ENCODE measurements at regions not wholly inside any gene's neighbourhood (a gene's known extent, or its start where the extent isn't known, plus 50 kb on each side); places are given as distances from the start of the nearest gene placed in this dataset.

GRCh38 chr1:104726917-104727316 is 977.2 kb downstream of the AMY1C start:
- DNase-seq (ENCODE audit: low spot score) = no peak
- no peak for TF ChIP-seq CTCF (IDR thresholded peaks at IDR 0.05; ENCODE audit: extremely low read depth, insufficient read depth, missing control alignments)
- in situ Hi-C loops (cut with MboI; ENCODE audit: low pct_unique_long_range_greater_than_20kb, low sequenced_read_pairs, unreplicated experiment) = no loop called here

DNA sequence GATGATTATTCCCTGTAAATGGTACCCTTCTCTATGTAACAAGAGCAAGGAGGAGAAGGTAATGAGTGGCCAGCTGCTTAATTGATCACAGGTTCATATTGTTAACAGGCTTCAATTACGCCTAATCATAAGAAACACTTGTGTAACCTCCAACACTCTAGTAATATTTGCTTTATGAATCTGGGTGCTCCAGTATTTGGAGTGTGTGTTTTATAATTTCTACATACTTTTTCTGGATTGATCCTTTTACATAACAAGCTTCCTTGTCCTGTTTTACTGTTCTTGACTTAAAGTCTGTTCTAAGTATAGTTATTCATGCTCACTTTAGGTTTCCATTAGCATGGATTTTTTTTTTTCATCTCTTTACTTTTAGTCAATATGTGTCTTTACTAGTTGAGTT is 984.2 kb downstream of the AMY1C start:
- DNase-seq (ENCODE audit: low spot score) = no peak
- no peak for TF ChIP-seq CTCF (IDR thresholded peaks at IDR 0.05; ENCODE audit: extremely low read depth, insufficient read depth, missing control alignments)
- in situ Hi-C loops (cut with MboI; ENCODE audit: low pct_unique_long_range_greater_than_20kb, low sequenced_read_pairs, unreplicated experiment) = no loop called here

- no peak for TF ChIP-seq CTCF (IDR thresholded peaks at IDR 0.05; ENCODE audit: extremely low read depth, insufficient read depth, missing control alignments)
- DNase-seq (ENCODE audit: low spot score) = no peak
- in situ Hi-C loops (cut with MboI; ENCODE audit: low pct_unique_long_range_greater_than_20kb, low sequenced_read_pairs, unreplicated experiment) = no loop called here
Measured at GRCh38 chr1:104745875-104746274, 996.2 kb downstream of the AMY1C start.

- in situ Hi-C loops (cut with MboI; ENCODE audit: low pct_unique_long_range_greater_than_20kb, low sequenced_read_pairs, unreplicated experiment) = no loop called here
- no peak for DNase-seq (ENCODE audit: low spot score)
- TF ChIP-seq CTCF (IDR thresholded peaks at IDR 0.05; ENCODE audit: extremely low read depth, insufficient read depth, missing control alignments) = no peak
Measured at GRCh38 chr1:104746994-104747393, 997.3 kb downstream of the AMY1C start.

- TF ChIP-seq CTCF (IDR thresholded peaks at IDR 0.05; ENCODE audit: extremely low read depth, insufficient read depth, missing control alignments) = no peak
- DNase-seq (ENCODE audit: low spot score) = peak; percentile 25
- in situ Hi-C loops (cut with MboI; ENCODE audit: low pct_unique_long_range_greater_than_20kb, low sequenced_read_pairs, unreplicated experiment) = no loop called here
Measured at GRCh38 chr1:104760017-104760416, 1010.3 kb downstream of the AMY1C start.

- in situ Hi-C loops (cut with MboI; ENCODE audit: low pct_unique_long_range_greater_than_20kb, low sequenced_read_pairs, unreplicated experiment) = no loop called here
- no peak for DNase-seq (ENCODE audit: low spot score)
- no peak for TF ChIP-seq CTCF (IDR thresholded peaks at IDR 0.05; ENCODE audit: extremely low read depth, insufficient read depth, missing control alignments)
Measured at GRCh38 chr1:104761961-104762570, 1012.4 kb downstream of the AMY1C start.

DNA sequence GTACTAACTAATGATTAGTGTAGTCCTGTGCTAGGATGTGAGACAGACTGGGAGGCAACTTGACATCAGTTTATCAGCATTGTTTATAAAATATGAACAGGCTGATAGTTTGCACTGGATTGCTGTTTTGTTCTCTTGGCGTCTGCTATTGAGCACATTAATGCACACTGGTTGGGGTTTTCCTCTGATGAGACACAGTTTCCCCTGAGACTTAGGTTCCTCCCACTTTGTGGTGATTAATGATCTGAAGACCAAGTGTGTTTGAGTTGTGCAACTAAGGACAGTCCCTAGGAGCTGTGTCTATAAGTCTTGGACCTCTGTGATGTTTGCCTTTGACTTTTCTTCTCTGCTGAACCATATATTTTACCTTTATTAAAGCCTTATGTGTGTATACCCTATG is 1015.4 kb downstream of the AMY1C start:
- DNase-seq (ENCODE audit: low spot score) = no peak
- in situ Hi-C loops (cut with MboI; ENCODE audit: low pct_unique_long_range_greater_than_20kb, low sequenced_read_pairs, unreplicated experiment) = no loop called here
- TF ChIP-seq CTCF (IDR thresholded peaks at IDR 0.05; ENCODE audit: extremely low read depth, insufficient read depth, missing control alignments) = no peak

Data from GM13977 (cell line).